HEK293 (cell line): ENCODE measurements at regions not wholly inside any gene's neighbourhood (a gene's known extent, or its start where the extent isn't known, plus 50 kb on each side); places are given as distances from the start of the nearest gene placed in this dataset.

Experiments used
- CTCF ChIA-PET: fragments of 350-600 bp; formaldehyde crosslinking; extraction: SDS; loops from one replicate; lab custom pipeline; 2021; ENCODE audit warnings: antibody characterized with exemption; lab: Yijun Ruan, JAX
- POLR2A ChIA-PET: fragments of 300-600 bp; formaldehyde crosslinking; extraction: SDS; loops from one replicate; lab custom pipeline; 2020; ENCODE audit warnings: antibody characterized with exemption, inconsistent platforms; lab: Yijun Ruan, JAX
- H3K27ac ChIP-seq: fragments of 200-500 bp; sonication (Bioruptor generic); 2 replicates; pipeline ENCODE4 v1.5.1; 2014; ENCODE audit warnings: low read depth, low read length, control low read depth, inconsistent platforms; ENCODE audit errors: extremely low read depth
- H3K36me3 ChIP-seq, 2 experiments: fragments of 200-500 bp in 1 of 2; sonication (Bioruptor generic) in 1 of 2; 1 replicate in 1 of 2; 2 replicates in 1 of 2; pipeline ENCODE4 v1.5.1; 2014 to 2017; ENCODE audit warnings: inconsistent platforms in 2 of 2, low read length in 2 of 2; ENCODE audit not compliant: control insufficient read depth in 2 of 2, insufficient read depth in 1 of 2
- H3K4me1 ChIP-seq: fragments of 200-500 bp; sonication (Bioruptor generic); 2 replicates; pipeline ENCODE4 v1.5.1; 2014; ENCODE audit warnings: mild to moderate bottlenecking, low read length, inconsistent platforms; ENCODE audit not compliant: control insufficient read depth, insufficient read depth
- H3K4me3 ChIP-seq: 2 replicates; pipeline ENCODE4 v1.5.1; 2011; ENCODE audit warnings: low read depth, mild to moderate bottlenecking, control low read depth, low read length, moderate library complexity
- H3K9me3 ChIP-seq: fragments of 200-500 bp; sonication (Bioruptor generic); 2 replicates; pipeline ENCODE4 v1.5.1; 2014; ENCODE audit warnings: low read depth, low read length, inconsistent platforms; ENCODE audit not compliant: control insufficient read depth, insufficient read depth
- GFI1B ChIP-seq: fragments of 450-650 bp; formaldehyde crosslinking; IDR thresholded peaks from 2 replicates; pipeline ENCODE4 v1.5.1; 2016; ENCODE audit warnings: missing biosample characterization, missing genetic modification characterization
- KLF7 ChIP-seq: fragments of 450-650 bp; formaldehyde crosslinking; IDR thresholded peaks from 2 replicates; pipeline ENCODE4 v1.5.1; 2016; ENCODE audit warnings: missing biosample characterization, missing genetic modification characterization, borderline replicate concordance
- MEIS1 ChIP-seq: sonication (generic); formaldehyde crosslinking; IDR thresholded peaks from 2 replicates; pipeline ENCODE4 v1.8.1; 2022; ENCODE audit warnings: missing genetic modification reagents, mild to moderate bottlenecking, borderline replicate concordance
- ZBTB8A ChIP-seq: fragments of 450-650 bp; formaldehyde crosslinking; IDR thresholded peaks from 2 replicates; pipeline ENCODE4 v1.5.1; 2016; ENCODE audit warnings: missing biosample characterization, missing genetic modification characterization
- ZFP3 ChIP-seq: fragments of 450-650 bp; formaldehyde crosslinking; IDR thresholded peaks from 2 replicates; pipeline ENCODE4 v1.5.1; 2016; ENCODE audit warnings: low read depth, missing biosample characterization, missing genetic modification characterization
- ZNF114 ChIP-seq: fragments of 450-650 bp; formaldehyde crosslinking; IDR thresholded peaks from 2 replicates; pipeline ENCODE4 v1.5.0; 2017; ENCODE audit warnings: missing biosample characterization, missing genetic modification characterization
- ZNF140 ChIP-seq: fragments of 450-650 bp; formaldehyde crosslinking; IDR thresholded peaks from 2 replicates; pipeline ENCODE4 v1.5.1; 2016; ENCODE audit warnings: missing biosample characterization, missing genetic modification characterization
- ZNF157 ChIP-seq: fragments of 450-650 bp; formaldehyde crosslinking; IDR thresholded peaks from 2 replicates; pipeline ENCODE4 v1.5.1; 2016; ENCODE audit warnings: missing biosample characterization, missing genetic modification characterization
- ZNF214 ChIP-seq: fragments of 450-650 bp; formaldehyde crosslinking; IDR thresholded peaks from 2 replicates; pipeline ENCODE4 v1.5.1; 2017; ENCODE audit warnings: missing biosample characterization, mild to moderate bottlenecking, missing genetic modification characterization, borderline replicate concordance
- ZNF292 ChIP-seq: fragments of 450-650 bp; formaldehyde crosslinking; IDR thresholded peaks from 2 replicates; pipeline ENCODE4 v1.5.1; 2016; ENCODE audit warnings: low read depth, missing biosample characterization, missing genetic modification characterization, borderline replicate concordance
- ZNF302 ChIP-seq: fragments of 450-650 bp; formaldehyde crosslinking; IDR thresholded peaks from 2 replicates; pipeline ENCODE4 v1.5.1; 2016; ENCODE audit warnings: missing biosample characterization, missing genetic modification characterization, low read depth
- ZNF501 ChIP-seq: fragments of 450-650 bp; formaldehyde crosslinking; IDR thresholded peaks from 2 replicates; pipeline ENCODE4 v1.5.1; 2016; ENCODE audit warnings: missing biosample characterization, missing genetic modification characterization
- ZNF560 ChIP-seq: fragments of 450-650 bp; formaldehyde crosslinking; IDR thresholded peaks from 2 replicates; pipeline ENCODE4 v1.5.1; 2017; ENCODE audit warnings: missing biosample characterization, missing genetic modification characterization, borderline replicate concordance
- ZNF561 ChIP-seq: fragments of 450-650 bp; IDR thresholded peaks from 2 replicates; pipeline ENCODE4 v1.5.1; 2018; ENCODE audit warnings: missing biosample characterization, missing genetic modification characterization, borderline replicate concordance
- ZNF596 ChIP-seq: fragments of 450-650 bp; IDR thresholded peaks from 2 replicates; pipeline ENCODE4 v1.5.0; 2018; ENCODE audit warnings: missing biosample characterization, mild to moderate bottlenecking, missing genetic modification characterization, moderate library complexity
- ZNF621 ChIP-seq: fragments of 450-650 bp; formaldehyde crosslinking; IDR thresholded peaks from 2 replicates; pipeline ENCODE4 v1.5.1; 2017; ENCODE audit warnings: missing biosample characterization, missing genetic modification characterization
- ZNF624 ChIP-seq: fragments of 450-650 bp; formaldehyde crosslinking; IDR thresholded peaks from 2 replicates; pipeline ENCODE4 v1.5.1; 2017; ENCODE audit warnings: missing biosample characterization, missing genetic modification characterization
- ZNF747 ChIP-seq: fragments of 450-650 bp; formaldehyde crosslinking; IDR thresholded peaks from 2 replicates; pipeline ENCODE4 v1.5.1; 2016; ENCODE audit warnings: missing biosample characterization, missing genetic modification characterization
- ZSCAN5A ChIP-seq: fragments of 450-650 bp; formaldehyde crosslinking; IDR thresholded peaks from 2 replicates; pipeline ENCODE4 v1.5.1; 2016; ENCODE audit warnings: missing biosample characterization, missing genetic modification characterization
- TF ChIP-seq, protein P1 (sequence below): fragments of 450-650 bp; formaldehyde crosslinking; IDR thresholded peaks from 2 replicates; pipeline ENCODE4 v1.5.1; 2016; ENCODE audit warnings: missing biosample characterization, missing genetic modification characterization, low read depth
- TF ChIP-seq, protein P2 (sequence below): fragments of 450-650 bp; formaldehyde crosslinking; IDR thresholded peaks from 2 replicates; pipeline ENCODE4 v1.5.1; 2016; ENCODE audit warnings: missing biosample characterization, missing genetic modification characterization
- TF ChIP-seq, protein P3 (sequence below): fragments of 450-650 bp; formaldehyde crosslinking; IDR thresholded peaks from 2 replicates; pipeline ENCODE4 v1.5.1; 2017; ENCODE audit warnings: missing biosample characterization, missing genetic modification characterization

- Histone ChIP-seq H3K4me3 (no peak overlapping the region), H3K27ac (no peak overlapping the region), H3K36me3 (no peaks in the 10 kb centered on the region), H3K4me1 (no peaks in the 10 kb centered on the region), H3K9me3 (no peaks in the 10 kb centered on the region)
- POLR2A ChIA-PET = no interaction called here
- CTCF ChIA-PET = interaction anchor here (0.6 to 1.2 kb wide), 6 partner anchors 120 to 282 kb away, joined by 3 to 4 read pairs (median 3); no protein-coding TSS in a partner anchor
- TF ChIP-seq ZNF560 (tag by site-specific recombination) (no peak), ZNF140 (no peak), ZNF596 (tag by site-specific recombination) (no peak), ZNF114 (tag by site-specific recombination) (no peak)
These were observed 267.4 kb upstream of the THBS1 start for GRCh38 chr15:39313467-39313866.

DNA sequence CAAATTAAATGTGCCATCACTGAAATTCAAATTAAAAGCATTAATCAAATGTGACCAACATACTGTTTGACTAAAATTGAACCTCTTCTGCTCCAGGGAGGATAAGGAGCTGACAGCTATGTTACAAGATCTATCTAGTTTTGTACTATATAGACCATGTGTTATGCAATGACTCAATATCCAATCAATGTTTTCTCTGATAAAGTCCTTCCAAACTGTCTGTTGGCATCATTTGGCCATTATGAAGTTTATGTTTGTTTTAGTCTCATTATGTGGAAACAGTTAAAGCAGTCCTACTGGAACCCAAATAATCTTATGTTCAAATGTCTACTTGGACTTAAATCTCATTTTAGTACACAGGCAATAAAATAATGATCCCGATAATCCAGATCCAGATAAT is 267.0 kb upstream of the THBS1 start:
- H3K36me3 ChIP-seq = no peaks in the 10 kb centered on the region
- no peak for TF ChIP-seq ZNF292 (tag by site-specific recombination)
- TF ChIP-seq ZNF501 (tag by site-specific recombination) = no peak
- TF ChIP-seq, protein P1, sequence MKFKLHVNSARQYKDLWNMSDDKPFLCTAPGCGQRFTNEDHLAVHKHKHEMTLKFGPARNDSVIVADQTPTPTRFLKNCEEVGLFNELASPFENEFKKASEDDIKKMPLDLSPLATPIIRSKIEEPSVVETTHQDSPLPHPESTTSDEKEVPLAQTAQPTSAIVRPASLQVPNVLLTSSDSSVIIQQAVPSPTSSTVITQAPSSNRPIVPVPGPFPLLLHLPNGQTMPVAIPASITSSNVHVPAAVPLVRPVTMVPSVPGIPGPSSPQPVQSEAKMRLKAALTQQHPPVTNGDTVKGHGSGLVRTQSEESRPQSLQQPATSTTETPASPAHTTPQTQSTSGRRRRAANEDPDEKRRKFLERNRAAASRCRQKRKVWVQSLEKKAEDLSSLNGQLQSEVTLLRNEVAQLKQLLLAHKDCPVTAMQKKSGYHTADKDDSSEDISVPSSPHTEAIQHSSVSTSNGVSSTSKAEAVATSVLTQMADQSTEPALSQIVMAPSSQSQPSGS (tag by site-specific recombination) = no peak
- TF ChIP-seq ZNF561 (tag by site-specific recombination) = no peak
- no peak for TF ChIP-seq KLF7 (tag by site-specific recombination)
- no peak for TF ChIP-seq ZFP3 (tag by site-specific recombination)
- TF ChIP-seq ZNF157 (tag by site-specific recombination) = no peak
- no peak for TF ChIP-seq ZSCAN5A
- TF ChIP-seq, protein P2, sequence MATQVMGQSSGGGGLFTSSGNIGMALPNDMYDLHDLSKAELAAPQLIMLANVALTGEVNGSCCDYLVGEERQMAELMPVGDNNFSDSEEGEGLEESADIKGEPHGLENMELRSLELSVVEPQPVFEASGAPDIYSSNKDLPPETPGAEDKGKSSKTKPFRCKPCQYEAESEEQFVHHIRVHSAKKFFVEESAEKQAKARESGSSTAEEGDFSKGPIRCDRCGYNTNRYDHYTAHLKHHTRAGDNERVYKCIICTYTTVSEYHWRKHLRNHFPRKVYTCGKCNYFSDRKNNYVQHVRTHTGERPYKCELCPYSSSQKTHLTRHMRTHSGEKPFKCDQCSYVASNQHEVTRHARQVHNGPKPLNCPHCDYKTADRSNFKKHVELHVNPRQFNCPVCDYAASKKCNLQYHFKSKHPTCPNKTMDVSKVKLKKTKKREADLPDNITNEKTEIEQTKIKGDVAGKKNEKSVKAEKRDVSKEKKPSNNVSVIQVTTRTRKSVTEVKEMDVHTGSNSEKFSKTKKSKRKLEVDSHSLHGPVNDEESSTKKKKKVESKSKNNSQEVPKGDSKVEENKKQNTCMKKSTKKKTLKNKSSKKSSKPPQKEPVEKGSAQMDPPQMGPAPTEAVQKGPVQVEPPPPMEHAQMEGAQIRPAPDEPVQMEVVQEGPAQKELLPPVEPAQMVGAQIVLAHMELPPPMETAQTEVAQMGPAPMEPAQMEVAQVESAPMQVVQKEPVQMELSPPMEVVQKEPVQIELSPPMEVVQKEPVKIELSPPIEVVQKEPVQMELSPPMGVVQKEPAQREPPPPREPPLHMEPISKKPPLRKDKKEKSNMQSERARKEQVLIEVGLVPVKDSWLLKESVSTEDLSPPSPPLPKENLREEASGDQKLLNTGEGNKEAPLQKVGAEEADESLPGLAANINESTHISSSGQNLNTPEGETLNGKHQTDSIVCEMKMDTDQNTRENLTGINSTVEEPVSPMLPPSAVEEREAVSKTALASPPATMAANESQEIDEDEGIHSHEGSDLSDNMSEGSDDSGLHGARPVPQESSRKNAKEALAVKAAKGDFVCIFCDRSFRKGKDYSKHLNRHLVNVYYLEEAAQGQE (tag by site-specific recombination) = no peak
- TF ChIP-seq, protein P3, sequence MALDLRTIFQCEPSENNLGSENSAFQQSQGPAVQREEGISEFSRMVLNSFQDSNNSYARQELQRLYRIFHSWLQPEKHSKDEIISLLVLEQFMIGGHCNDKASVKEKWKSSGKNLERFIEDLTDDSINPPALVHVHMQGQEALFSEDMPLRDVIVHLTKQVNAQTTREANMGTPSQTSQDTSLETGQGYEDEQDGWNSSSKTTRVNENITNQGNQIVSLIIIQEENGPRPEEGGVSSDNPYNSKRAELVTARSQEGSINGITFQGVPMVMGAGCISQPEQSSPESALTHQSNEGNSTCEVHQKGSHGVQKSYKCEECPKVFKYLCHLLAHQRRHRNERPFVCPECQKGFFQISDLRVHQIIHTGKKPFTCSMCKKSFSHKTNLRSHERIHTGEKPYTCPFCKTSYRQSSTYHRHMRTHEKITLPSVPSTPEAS (tag by site-specific recombination) = no peak
- no peak for TF ChIP-seq MEIS1
- no peak for TF ChIP-seq ZNF624 (tag by site-specific recombination)
- no peak for TF ChIP-seq ZNF214 (tag by site-specific recombination)
- TF ChIP-seq ZBTB8A (tag by site-specific recombination) = no peak
- no peak for TF ChIP-seq GFI1B (tag by site-specific recombination)
- no peak for TF ChIP-seq ZNF621
- no peak for TF ChIP-seq ZNF302 (tag by site-specific recombination)
- TF ChIP-seq ZNF747 = no peak
- POLR2A ChIA-PET = no interaction called here
- H3K4me1 ChIP-seq = no peaks in the 10 kb centered on the region
- no peak overlapping the region for H3K4me3 ChIP-seq
- CTCF ChIA-PET = interaction anchor here (0.6 to 1.2 kb wide), 3 partner anchors 266 to 563 kb away, joined by 3 to 4 read pairs (median 3); no protein-coding TSS in a partner anchor
- H3K9me3 ChIP-seq = no peaks in the 10 kb centered on the region
- no peak overlapping the region for H3K27ac ChIP-seq
